ENCODE measurements at regions not wholly inside any gene's neighbourhood (a gene's known extent, or its start where the extent isn't known, plus 50 kb on each side); places are given as distances from the start of the nearest gene placed in this dataset.

GRCh38 chr19:13652810-13653590 lies 111.3 kb upstream of the MRI1 start:
- no peak overlapping the region for H3K27ac ChIP-seq (ENCODE audit: poor library complexity, severe bottlenecking)
- no peaks in the 10 kb centered on the region for H3K36me3 ChIP-seq (ENCODE audit: low read depth)
- no peak for ATAC-seq (ENCODE audit: low read depth)
- no peak overlapping the region for H3K4me3 ChIP-seq (ENCODE audit: severe bottlenecking)
- no peak for TF ChIP-seq CTCF (IDR thresholded peaks at IDR 0.05; ENCODE audit: poor library complexity, severe bottlenecking)
- no peaks in the 10 kb centered on the region for H3K4me1 ChIP-seq (ENCODE audit: insufficient read depth, poor library complexity, severe bottlenecking)
- no peaks in the 10 kb centered on the region for H3K27me3 ChIP-seq (ENCODE audit: insufficient read depth, poor library complexity, severe bottlenecking)
- no peaks in the 10 kb centered on the region for H3K9me3 ChIP-seq (ENCODE audit: severe bottlenecking)
- no peak for DNase-seq (ENCODE audit: low spot score)

GRCh38 chr19:13646758-13647157 lies 117.6 kb upstream of the MRI1 start:
- TF ChIP-seq CTCF (IDR thresholded peaks at IDR 0.05; ENCODE audit: poor library complexity, severe bottlenecking), result no peak
- H3K27me3 ChIP-seq (ENCODE audit: insufficient read depth, poor library complexity, severe bottlenecking), result no peaks in the 10 kb centered on the region
- H3K27ac ChIP-seq (ENCODE audit: poor library complexity, severe bottlenecking), result no peak overlapping the region
- no peaks in the 10 kb centered on the region for H3K9me3 ChIP-seq (ENCODE audit: severe bottlenecking)
- H3K4me1 ChIP-seq (ENCODE audit: insufficient read depth, poor library complexity, severe bottlenecking), result no peaks in the 10 kb centered on the region
- DNase-seq (ENCODE audit: low spot score), result no peak
- H3K4me3 ChIP-seq (ENCODE audit: severe bottlenecking), result no peak overlapping the region
- no peaks in the 10 kb centered on the region for H3K36me3 ChIP-seq (ENCODE audit: low read depth)
- ATAC-seq (ENCODE audit: low read depth), result no peak

GRCh38 chr19:13644645-13645044 lies 119.7 kb upstream of the MRI1 start:
- Histone ChIP-seq H3K27me3 (ENCODE audit: insufficient read depth, poor library complexity, severe bottlenecking) (no peaks in the 10 kb centered on the region), H3K36me3 (ENCODE audit: low read depth) (no peaks in the 10 kb centered on the region), H3K27ac (ENCODE audit: poor library complexity, severe bottlenecking) (no peak overlapping the region), H3K9me3 (ENCODE audit: severe bottlenecking) (no peaks in the 10 kb centered on the region), H3K4me3 (ENCODE audit: severe bottlenecking) (no peak overlapping the region), H3K4me1 (ENCODE audit: insufficient read depth, poor library complexity, severe bottlenecking) (no peaks in the 10 kb centered on the region)
- TF ChIP-seq CTCF (IDR thresholded peaks at IDR 0.05; ENCODE audit: poor library complexity, severe bottlenecking), result no peak
- ATAC-seq (ENCODE audit: low read depth), result no peak
- DNase-seq (ENCODE audit: low spot score), result no peak

- ATAC-seq (ENCODE audit: low read depth) (no peak), DNase-seq (ENCODE audit: low spot score) (no peak)
- TF ChIP-seq CTCF (IDR thresholded peaks at IDR 0.05; ENCODE audit: poor library complexity, severe bottlenecking), result no peak
- no peaks in the 10 kb centered on the region for H3K4me1 ChIP-seq (ENCODE audit: insufficient read depth, poor library complexity, severe bottlenecking)
- no peak overlapping the region for H3K27ac ChIP-seq (ENCODE audit: poor library complexity, severe bottlenecking)
- H3K4me3 ChIP-seq (ENCODE audit: severe bottlenecking), result no peak overlapping the region
- no peaks in the 10 kb centered on the region for H3K27me3 ChIP-seq (ENCODE audit: insufficient read depth, poor library complexity, severe bottlenecking)
- no peaks in the 10 kb centered on the region for H3K9me3 ChIP-seq (ENCODE audit: severe bottlenecking)
- no peaks in the 10 kb centered on the region for H3K36me3 ChIP-seq (ENCODE audit: low read depth)
Measured at GRCh38 chr19:13640611-13641010, 123.7 kb upstream of the MRI1 start.

- H3K36me3 ChIP-seq (ENCODE audit: low read depth), result no peaks in the 10 kb centered on the region
- H3K4me3 ChIP-seq (ENCODE audit: severe bottlenecking), result no peak overlapping the region
- no peaks in the 10 kb centered on the region for H3K27me3 ChIP-seq (ENCODE audit: insufficient read depth, poor library complexity, severe bottlenecking)
- no peaks in the 10 kb centered on the region for H3K9me3 ChIP-seq (ENCODE audit: severe bottlenecking)
- ATAC-seq (ENCODE audit: low read depth) (no peak), DNase-seq (ENCODE audit: low spot score) (no peak)
- H3K4me1 ChIP-seq (ENCODE audit: insufficient read depth, poor library complexity, severe bottlenecking), result no peaks in the 10 kb centered on the region
- TF ChIP-seq CTCF (IDR thresholded peaks at IDR 0.05; ENCODE audit: poor library complexity, severe bottlenecking), result no peak
- no peak overlapping the region for H3K27ac ChIP-seq (ENCODE audit: poor library complexity, severe bottlenecking)
Measured at GRCh38 chr19:13639342-13639929, 124.9 kb upstream of the MRI1 start.
